Kidney capillary endothelial cell (primary cell): ENCODE measurements at regions not wholly inside any gene's neighbourhood (a gene's known extent, or its start where the extent isn't known, plus 50 kb on each side); places are given as distances from the start of the nearest gene placed in this dataset.

Experiments used
- DNase-seq: peaks from one replicate; pipeline ENCODE4 v3.0.0-alpha.2; 2018; ENCODE audit warnings: low spot score

DNA sequence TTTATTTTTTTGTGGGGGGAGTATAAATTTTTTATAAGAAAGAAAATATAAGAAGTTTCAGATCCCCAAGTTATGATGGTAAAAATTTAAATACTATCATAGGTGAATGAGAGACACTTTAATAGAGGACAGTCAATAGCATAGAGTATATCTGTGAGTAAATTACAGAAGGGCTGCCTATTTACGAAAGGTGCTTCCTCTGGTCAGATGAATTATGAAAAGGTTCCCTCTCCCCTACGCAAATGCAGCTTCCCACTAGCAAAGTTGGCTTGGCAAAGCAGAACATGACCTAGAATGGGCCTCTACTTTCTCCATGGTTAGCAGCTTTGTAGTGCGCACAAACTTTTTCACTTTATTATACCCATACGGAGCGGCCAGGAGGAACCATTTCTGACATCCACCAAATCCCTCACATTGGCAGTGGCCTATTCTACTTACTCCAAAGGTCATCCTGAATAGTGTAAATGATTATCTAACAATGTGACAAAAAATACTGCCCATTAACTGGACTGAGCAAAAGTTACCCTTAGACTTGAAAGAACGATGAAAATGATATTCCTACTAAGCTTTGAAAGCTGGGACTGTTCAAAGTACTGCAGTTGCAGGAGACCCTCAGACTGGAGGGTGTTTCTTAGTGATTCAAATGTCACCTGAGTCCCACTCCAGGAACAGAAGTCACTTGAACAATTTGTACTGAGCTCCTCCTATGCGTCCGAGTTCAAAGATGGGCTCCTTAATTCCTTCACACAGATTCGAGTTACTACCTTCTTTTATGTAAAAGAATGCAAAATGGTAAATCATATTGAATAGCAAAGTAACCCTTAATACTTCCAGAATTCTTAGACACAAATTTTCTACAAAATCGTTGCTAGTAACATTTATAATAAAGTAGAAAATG lies 148.5 kb downstream of the NOL4 start:
- no peak for DNase-seq

- DNase-seq, result no peak
Measured at GRCh38 chr18:34061226-34061625, 163.5 kb downstream of the NOL4 start.

GRCh38 chr18:34055227-34055626 lies 169.5 kb downstream of the NOL4 start:
- no peak for DNase-seq

GRCh38 chr18:34050661-34051060 lies 174.1 kb downstream of the NOL4 start:
- DNase-seq, result no peak

DNA sequence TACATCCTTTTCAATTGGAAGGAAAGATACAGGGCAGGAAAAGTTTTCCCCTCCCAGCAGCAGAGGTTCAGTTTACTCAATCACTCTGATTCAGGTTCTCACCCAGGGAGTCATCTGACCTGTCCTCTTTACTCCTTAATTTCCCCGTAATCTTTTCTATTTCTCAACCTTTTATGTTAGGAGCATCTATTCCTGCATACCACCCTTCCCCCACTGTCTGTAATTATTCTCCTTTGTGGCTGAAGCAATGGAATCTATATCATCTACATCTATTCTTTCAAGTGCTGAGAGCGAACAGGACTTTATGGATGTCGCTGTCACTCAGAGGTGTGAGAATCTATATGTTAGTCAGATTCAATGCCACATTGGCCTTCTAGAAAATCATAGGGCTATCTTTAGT lies 175.2 kb downstream of the NOL4 start:
- DNase-seq, result no peak

GRCh38 chr18:34048423-34048822 lies 176.3 kb downstream of the NOL4 start:
- DNase-seq, result no peak

DNA sequence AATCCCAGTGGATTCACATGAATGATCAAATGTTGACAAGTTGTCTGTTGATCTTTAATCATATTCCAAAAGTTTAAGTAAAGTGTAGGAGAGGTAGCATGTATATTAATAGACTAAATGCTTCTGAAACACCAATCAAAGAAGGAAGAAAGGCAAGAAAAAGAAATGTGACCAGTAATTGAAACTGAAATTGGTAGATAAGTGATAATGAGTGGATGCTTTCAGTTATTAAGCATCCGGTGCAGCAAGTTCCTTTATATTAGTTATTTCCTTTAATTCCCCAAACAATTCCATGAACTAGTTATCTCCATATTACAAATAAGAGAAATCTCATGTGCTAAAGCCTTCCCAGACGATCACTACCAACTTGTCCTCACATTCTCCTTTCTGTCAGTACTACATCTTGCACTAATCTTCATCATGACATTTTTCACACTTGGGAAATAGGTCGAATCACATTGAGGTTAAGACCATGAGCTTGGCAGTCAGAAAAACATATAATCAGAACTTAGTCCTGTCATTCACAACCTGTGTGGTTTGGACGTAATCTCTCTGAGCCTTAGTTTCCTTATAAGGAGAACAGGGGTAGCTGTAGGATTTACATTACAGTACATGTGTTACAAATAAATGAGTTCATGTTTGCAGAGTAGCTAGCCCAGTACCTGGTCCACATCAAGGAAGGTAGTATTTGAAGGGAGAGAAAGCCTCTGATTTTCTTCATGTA lies 182.1 kb downstream of the NOL4 start:
- no peak for DNase-seq

DNA sequence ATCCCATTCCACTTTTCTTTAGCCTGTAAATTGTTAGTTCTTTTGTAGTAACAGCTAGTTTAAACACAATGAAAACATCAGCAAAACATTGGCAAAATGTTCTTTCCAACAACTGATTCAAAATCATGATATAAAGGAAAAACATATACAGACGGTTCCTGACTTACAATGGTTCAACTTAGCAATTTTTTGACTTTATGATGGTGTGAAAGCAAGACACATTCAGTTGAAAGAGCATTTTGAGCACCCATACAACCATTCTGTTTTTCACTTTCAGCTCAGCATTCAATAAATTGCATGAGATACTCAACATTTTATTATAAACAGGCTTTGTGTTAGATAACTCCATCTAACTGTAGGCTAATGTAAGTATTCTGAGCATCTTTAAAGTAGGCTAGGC lies 185.1 kb downstream of the NOL4 start:
- DNase-seq, result no peak

DNA sequence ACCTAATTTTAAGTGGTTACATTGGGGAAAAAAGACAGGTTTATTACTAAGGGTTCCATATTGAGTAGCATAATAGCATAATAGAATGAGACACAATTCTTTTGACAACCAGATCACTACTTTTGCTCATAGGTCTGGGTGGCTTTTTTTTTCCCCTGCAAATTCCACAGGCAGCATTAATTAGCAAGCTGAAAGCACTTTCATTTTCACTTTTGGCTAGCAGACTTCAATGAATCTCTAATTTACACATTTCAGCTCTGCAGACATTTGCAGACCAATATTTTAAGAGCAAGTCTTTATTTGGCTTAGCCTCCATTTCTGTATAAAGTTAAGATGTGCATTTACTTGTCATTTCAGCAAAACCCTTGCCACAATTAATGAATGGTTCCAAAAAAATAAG lies 185.5 kb downstream of the NOL4 start:
- no peak for DNase-seq

DNA sequence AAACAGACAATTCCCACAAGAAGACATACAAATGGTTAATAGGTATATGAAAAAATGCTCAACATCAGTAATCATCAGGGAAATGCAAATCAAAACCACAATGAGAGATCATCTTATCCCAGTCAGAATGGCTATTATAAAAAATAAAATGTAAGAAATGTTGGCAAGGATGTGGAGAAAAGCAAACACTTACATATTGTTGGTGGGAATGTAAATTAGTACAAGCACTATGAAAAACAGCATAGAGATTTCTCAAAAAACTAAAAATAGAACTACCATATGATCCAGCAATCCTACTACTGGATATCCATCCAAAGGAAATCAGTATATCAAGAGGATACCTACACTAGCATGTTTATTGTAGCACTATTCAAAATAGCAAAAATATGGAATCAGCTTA lies 186.6 kb downstream of the NOL4 start:
- DNase-seq, result no peak

GRCh38 chr18:34033968-34034367 lies 190.7 kb downstream of the NOL4 start:
- no peak for DNase-seq

DNA sequence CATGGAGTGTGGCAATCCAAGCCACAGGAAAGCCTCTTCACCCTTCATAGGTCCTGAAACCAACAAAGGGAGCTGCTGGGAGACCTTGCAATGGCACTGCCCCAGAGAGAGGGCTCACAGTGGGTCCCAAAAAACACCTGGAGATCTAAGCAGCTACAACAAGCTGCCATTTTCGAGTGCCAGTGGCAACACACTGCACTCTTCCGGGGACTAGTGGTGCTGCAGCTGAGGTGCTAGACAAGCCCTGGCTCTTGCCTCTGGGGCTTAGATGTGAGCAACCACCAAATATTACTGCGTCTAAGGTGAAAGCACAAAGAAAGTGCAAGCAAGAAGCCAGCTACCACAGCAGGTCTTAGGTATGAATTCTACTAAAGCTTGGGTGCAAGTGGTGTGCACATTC lies 192.9 kb downstream of the NOL4 start:
- no peak for DNase-seq

DNA sequence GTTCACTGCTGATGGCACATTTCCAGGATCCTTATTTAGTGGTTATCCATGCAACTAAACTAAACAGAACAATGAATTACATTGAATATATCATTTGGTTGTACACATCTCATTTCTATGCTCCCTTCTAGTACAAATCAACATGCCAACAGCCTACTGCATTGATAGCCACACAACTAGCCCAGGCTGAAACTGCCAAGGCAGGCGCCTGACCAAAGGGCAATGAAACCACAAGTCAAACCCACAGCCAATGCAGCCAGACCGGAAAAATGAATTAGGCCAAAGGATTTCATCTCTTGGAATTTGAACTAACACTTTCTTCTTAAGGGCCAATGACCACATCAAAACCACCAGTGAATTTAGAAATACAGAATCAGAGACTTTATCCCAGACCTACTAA lies 196.4 kb downstream of the NOL4 start:
- DNase-seq, result no peak

DNA sequence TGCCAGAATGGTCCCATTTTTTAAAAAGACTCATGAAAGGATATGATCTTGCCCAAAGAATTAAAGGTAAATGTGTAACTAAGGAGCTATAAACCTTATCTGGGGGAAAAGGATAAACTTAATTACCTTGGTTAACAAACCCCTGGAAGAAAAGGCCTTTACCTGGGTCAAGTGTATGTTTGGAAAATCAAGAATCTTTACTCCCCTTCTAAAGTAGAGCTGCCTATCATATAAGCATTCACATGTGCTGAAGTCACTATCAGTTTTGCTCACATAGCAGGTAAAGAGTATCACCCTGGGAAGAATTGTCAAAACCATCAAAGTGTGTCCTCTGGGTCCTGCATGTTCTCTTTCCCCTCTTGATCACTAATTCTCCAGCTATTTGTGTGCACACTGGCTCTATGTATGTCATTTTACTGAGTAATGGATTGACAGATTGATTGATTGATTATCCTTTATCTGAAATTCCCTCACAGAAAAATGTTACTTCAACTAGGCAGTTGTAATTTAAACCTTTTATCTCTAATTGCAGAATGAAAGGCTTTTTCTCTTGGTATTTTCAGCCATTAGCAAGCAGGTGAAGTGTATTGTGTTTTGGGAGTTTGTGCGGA lies 199.4 kb downstream of the NOL4 start:
- no peak for DNase-seq

- no peak for DNase-seq
Measured at GRCh38 chr18:34023471-34023870, 201.2 kb downstream of the NOL4 start.

- DNase-seq, result no peak
Measured at GRCh38 chr18:34018336-34018735, 206.4 kb downstream of the NOL4 start.

- no peak for DNase-seq
Measured at GRCh38 chr18:34003687-34004086, 221.0 kb downstream of the NOL4 start.

DNA sequence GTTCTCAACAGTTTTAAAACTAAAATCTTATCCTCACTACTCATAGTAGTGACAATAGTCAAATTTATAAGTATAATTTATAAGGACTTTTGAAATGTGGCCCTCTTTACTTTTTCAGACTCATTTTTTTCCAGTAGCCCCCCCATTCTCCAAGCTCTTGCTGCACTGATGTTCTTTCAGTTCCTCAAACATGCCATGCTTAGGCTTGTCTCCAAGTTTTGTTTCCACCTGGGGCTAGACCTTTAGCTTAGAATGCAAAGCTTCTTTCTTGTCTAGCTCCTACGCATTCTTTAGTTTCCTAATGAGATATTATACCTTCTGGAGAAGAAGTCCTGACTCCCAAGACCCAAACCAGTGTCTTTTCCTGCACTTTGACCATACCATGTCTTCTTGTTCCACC lies 222.6 kb downstream of the NOL4 start:
- DNase-seq, result no peak

GRCh38 chr18:34001376-34001775 lies 223.3 kb downstream of the NOL4 start:
- DNase-seq, result no peak

DNA sequence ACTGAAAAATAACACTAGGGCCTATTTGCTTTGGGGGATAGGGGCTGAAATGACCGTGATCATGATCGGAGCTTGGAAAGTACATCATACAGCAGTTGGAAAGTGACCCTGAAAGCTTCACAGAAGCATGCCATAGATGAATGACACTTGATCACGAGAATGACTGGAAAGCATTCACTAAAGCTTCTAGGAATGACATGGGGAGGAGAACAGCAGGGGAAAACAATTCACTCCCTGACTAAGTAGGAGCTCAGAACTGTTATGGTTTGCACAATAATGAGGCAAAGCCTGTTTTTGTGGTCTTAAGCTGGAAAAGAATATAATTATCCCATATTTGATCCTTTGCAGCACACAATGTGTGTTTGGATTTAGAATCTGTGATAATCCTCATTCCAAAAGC lies 237.5 kb downstream of the NOL4 start:
- no peak for DNase-seq

DNA sequence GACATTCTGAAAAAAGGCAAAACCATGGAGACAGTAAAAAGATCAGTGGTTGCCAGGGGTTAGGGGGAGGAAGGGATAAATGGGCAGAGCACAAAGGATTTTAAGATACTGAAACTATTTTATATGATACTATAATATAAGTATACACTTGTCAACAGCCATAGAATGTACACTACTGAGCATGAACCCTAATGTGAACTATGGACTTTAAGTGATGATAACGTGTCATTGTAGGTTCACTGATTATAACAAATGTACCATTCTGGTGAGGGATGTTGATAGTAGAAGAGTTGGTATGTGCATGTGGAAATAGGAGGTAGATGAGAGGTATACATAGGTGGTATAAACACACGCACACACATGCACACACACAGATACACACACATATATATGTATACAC lies 241.6 kb downstream of the NOL4 start:
- no peak for DNase-seq

DNA sequence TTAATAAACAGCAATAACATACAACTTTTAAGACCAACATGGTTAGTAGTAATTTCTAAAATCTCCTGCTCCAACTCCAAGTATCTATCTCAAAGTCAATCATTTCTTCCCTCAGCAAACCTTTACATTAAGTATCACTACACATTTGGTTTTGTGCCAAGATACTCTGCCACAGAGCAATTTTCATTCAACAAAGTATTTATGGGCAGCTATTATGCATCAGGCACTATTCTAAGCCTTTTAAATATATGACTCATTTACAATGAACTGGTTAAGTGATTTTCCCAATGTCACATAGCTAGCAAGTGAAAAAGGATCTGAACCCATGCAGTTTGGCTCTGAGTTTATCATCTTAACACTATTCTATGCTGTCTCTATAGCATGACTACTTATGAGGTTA lies 264.3 kb downstream of the NOL4 start:
- no peak for DNase-seq

GRCh38 chr18:33959609-33960008 lies 265.1 kb downstream of the NOL4 start:
- no peak for DNase-seq
